ENCODE measurements at regions not wholly inside any gene's neighbourhood (a gene's known extent, or its start where the extent isn't known, plus 50 kb on each side); places are given as distances from the start of the nearest gene placed in this dataset.

- TF ChIP-seq CTCF (IDR thresholded peaks at IDR 0.05; ENCODE audit: insufficient read depth, low read length) = no peak
- no peak for TF ChIP-seq GABPA (IDR thresholded peaks at IDR 0.05; ENCODE audit: low read depth)
- no peak for TF ChIP-seq REST (IDR thresholded peaks at IDR 0.05; ENCODE audit: insufficient replicate concordance, low read depth)
- no peak for TF ChIP-seq POLR2AphosphoS5 (IDR thresholded peaks at IDR 0.05; ENCODE audit: low read depth)
Observed at GRCh38 chr5:91503321-91503720, 120.2 kb upstream of the ARRDC3 start.

All from HL-60 (cell line).